Colonic mucosa (tissue), 4 donors: ENCODE measurements at regions not wholly inside any gene's neighbourhood (a gene's known extent, or its start where the extent isn't known, plus 50 kb on each side); places are given as distances from the start of the nearest gene placed in this dataset.

Source experiments
- DNase-seq: peaks from one replicate; pipeline ENCODE4 v3.0.0-alpha.2; 2020
- H3K27ac ChIP-seq: fragments of 200-600 bp; one replicate; pipeline ENCODE4 v1.8.0; 2021
- H3K27me3 ChIP-seq: fragments of 200-600 bp; one replicate; pipeline ENCODE4 v1.8.0; 2021
- H3K36me3 ChIP-seq: fragments of 200-600 bp; one replicate; pipeline ENCODE4 v1.8.0; 2021
- H3K4me1 ChIP-seq: fragments of 200-600 bp; one replicate; pipeline ENCODE4 v1.8.0; 2021; ENCODE audit warnings: mild to moderate bottlenecking
- H3K4me3 ChIP-seq: fragments of 200-600 bp; one replicate; pipeline ENCODE4 v1.8.0; 2021
- H3K9ac ChIP-seq, 2 donors: one replicate each; pipeline ENCODE4 v1.7.0; 2013; ENCODE audit warnings: control low read depth in 2 of 2, low read depth in 2 of 2, low read length in 2 of 2
- H3K9me3 ChIP-seq: fragments of 200-600 bp; one replicate; pipeline ENCODE4 v1.8.0; 2021
- CTCF ChIP-seq: fragments of 200-600 bp; IDR thresholded peaks from one replicate; pipeline ENCODE4 v1.8.0; 2022; ENCODE audit warnings: antibody characterized with exemption, mild to moderate bottlenecking
- intact Hi-C: fragments of 100-400 bp; cut with DNase I; formaldehyde crosslinking; loops from one replicate; pipeline ENCODE4 v1.14.1; 2022
- donor health status: healthy.
- donor health status: DM: no; HTN: no; CAD: no.
- donor health status: DM: no; HTN: no; CAD: no.

- Histone ChIP-seq H3K9ac (no peak overlapping the region), H3K27ac (no peak overlapping the region), H3K36me3 (no peaks in the 10 kb centered on the region), H3K4me1 (peaks cover 3% of the 10 kb centered on the region), H3K27me3 (no peaks in the 10 kb centered on the region), H3K9me3 (no peaks in the 10 kb centered on the region), H3K4me3 (no peak overlapping the region)
- intact Hi-C loops = loop anchor here (5.0 kb wide), 1 partner anchor 304 kb away; no protein-coding TSS in a partner anchor
- DNase-seq = no peak
- TF ChIP-seq CTCF = no peak
Observed at GRCh38 chr4:53913771-53914170, 150.6 kb downstream of the CHIC2 start.

- H3K9me3 ChIP-seq = no peaks in the 10 kb centered on the region
- no peak overlapping the region for H3K27ac ChIP-seq
- TF ChIP-seq CTCF = no peak
- no peak for DNase-seq
- no peak overlapping the region for H3K9ac ChIP-seq
- no peak overlapping the region for H3K4me3 ChIP-seq
- H3K4me1 ChIP-seq = peaks cover 4% of the 10 kb centered on the region
- intact Hi-C loops = loop anchor here (5.0 kb wide), 1 partner anchor 304 kb away; no protein-coding TSS in a partner anchor
- no peaks in the 10 kb centered on the region for H3K27me3 ChIP-seq
- no peaks in the 10 kb centered on the region for H3K36me3 ChIP-seq
Observed at GRCh38 chr4:53912766-53913497, 151.5 kb downstream of the CHIC2 start.

- Histone ChIP-seq H3K4me1 (peaks cover 4% of the 10 kb centered on the region), H3K4me3 (no peak overlapping the region), H3K36me3 (no peaks in the 10 kb centered on the region), H3K9ac (no peak overlapping the region), H3K27me3 (no peaks in the 10 kb centered on the region), H3K9me3 (no peaks in the 10 kb centered on the region), H3K27ac (no peak overlapping the region)
- peak; percentile 46 for TF ChIP-seq CTCF
- DNase-seq = peak; percentile 38
- intact Hi-C loops = no loop called here
Observed at GRCh38 chr4:53908661-53909078, 155.7 kb downstream of the CHIC2 start.

- Histone ChIP-seq H3K36me3 (no peaks in the 10 kb centered on the region), H3K4me1 (peaks cover 4% of the 10 kb centered on the region), H3K27ac (no peak overlapping the region), H3K9me3 (no peaks in the 10 kb centered on the region), H3K9ac (no peak overlapping the region), H3K4me3 (no peak overlapping the region), H3K27me3 (no peaks in the 10 kb centered on the region)
- DNase-seq = no peak
- TF ChIP-seq CTCF = no peak
- intact Hi-C loops = no loop called here
Observed at GRCh38 chr4:53907772-53908171, 156.6 kb downstream of the CHIC2 start.

GRCh38 chr4:53906606-53907190 lies 157.7 kb downstream of the CHIC2 start:
- no peaks in the 10 kb centered on the region for H3K36me3 ChIP-seq
- H3K4me3 ChIP-seq = no peak overlapping the region
- H3K4me1 ChIP-seq = peaks cover 4% of the 10 kb centered on the region
- intact Hi-C loops = no loop called here
- DNase-seq = no peak
- no peak for TF ChIP-seq CTCF
- H3K27ac ChIP-seq = no peak overlapping the region
- H3K27me3 ChIP-seq = no peaks in the 10 kb centered on the region
- H3K9me3 ChIP-seq = no peaks in the 10 kb centered on the region
- no peak overlapping the region for H3K9ac ChIP-seq
